ENCODE measurements at regions not wholly inside any gene's neighbourhood (a gene's known extent, or its start where the extent isn't known, plus 50 kb on each side); places are given as distances from the start of the nearest gene placed in this dataset.

DNA sequence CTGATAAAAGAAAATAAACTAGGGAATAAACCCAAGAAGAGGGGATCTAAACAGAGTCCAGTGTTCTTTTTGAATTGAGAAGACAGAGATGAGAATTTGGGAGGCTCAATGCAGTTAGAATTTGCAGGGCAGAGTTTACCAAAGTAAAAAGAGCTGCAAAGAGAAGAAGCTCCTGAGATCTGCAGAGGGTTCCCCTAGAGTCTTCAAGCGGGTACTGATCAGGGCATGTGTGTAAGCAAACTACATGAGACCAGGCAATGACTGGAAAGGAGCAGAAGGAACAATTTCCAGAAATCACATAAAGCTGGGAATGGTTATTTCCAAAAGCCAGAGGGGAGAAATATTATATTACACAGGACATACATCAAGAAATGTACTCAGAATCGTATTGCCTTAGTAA, 58.1 kb upstream of the TES start:
- Histone ChIP-seq H3K9ac (ENCODE audit: low read depth, low read length) (no peak overlapping the region), H2BK120ac (ENCODE audit: low read depth, low read length) (no peak overlapping the region), H2BK20ac (ENCODE audit: low read depth, low read length) (no peak overlapping the region), H3K36me3 (ENCODE audit: control insufficient read depth, insufficient read depth, low read length) (no peaks in the 10 kb centered on the region), H3K18ac (ENCODE audit: low read depth, low read length) (no peak overlapping the region), H2BK15ac (ENCODE audit: low read depth, low read length) (no peak overlapping the region), H3K23ac (ENCODE audit: low read depth, low read length) (no peak overlapping the region), H3K4ac (ENCODE audit: low read depth, low read length) (no peak overlapping the region), H3K9me3 (ENCODE audit: control insufficient read depth, insufficient read depth, low read length) (no peaks in the 10 kb centered on the region), H2AK9ac (replicated peaks; ENCODE audit: low read depth, low read length, poor library complexity) (no peak overlapping the region), H3K56ac (ENCODE audit: extremely low read depth, insufficient read depth, low read length) (no peak overlapping the region), H4K91ac (ENCODE audit: insufficient read depth, low read depth, low read length) (no peak overlapping the region), H3K4me2 (ENCODE audit: low read depth, low read length) (no peak overlapping the region), H3K4me1 (ENCODE audit: control insufficient read depth, insufficient read depth, low read length) (no peaks in the 10 kb centered on the region), H2AFZ (replicated peaks; ENCODE audit: low read length, poor library complexity) (no peak overlapping the region), H3K79me1 (ENCODE audit: low read depth in 1 of 2, low read length in 2 of 2) (no peaks in the 10 kb centered on the region), H4K8ac (ENCODE audit: low read depth in 2 of 2, low read length in 2 of 2) (no peak overlapping the region), H4K20me1 (ENCODE audit: insufficient read depth, low read length) (no peaks in the 10 kb centered on the region), H4K5ac (ENCODE audit: low read depth, low read length) (no peak overlapping the region; the same call in 1 of the 2 replicates), H2BK5ac (ENCODE audit: low read depth, low read length, poor library complexity, severe bottlenecking) (no peak overlapping the region), H3K14ac (replicated peaks; ENCODE audit: low read depth, low read length) (no peak overlapping the region), H3K9me1 (ENCODE audit: insufficient read depth, low read length) (no peaks in the 10 kb centered on the region), H2AK5ac (ENCODE audit: low read depth, low read length) (no peak overlapping the region), H3K27me3 (ENCODE audit: control insufficient read depth, insufficient read depth, low read length) (no peaks in the 10 kb centered on the region), H3K4me3 (ENCODE audit: insufficient read depth, low read depth, low read length) (no peak overlapping the region), H3K27ac (ENCODE audit: insufficient read depth, low read length) (no peak overlapping the region)
- DNase-seq (no peak), ATAC-seq (ENCODE audit: low read depth) (no peak)
- intact Hi-C loops (cut with micrococcal nuclease) = loop anchor here (1.0 kb wide), 1 partner anchor 8 kb away; no protein-coding TSS in a partner anchor
- POLR2A ChIA-PET (ENCODE audit: unreplicated experiment) = no interaction called here
- dilution Hi-C loops (cut with HindIII; ENCODE audit: low sequenced_read_pairs, unreplicated experiment) = no loop called here
- in situ Hi-C loops (cut with MboI; ENCODE audit: low sequenced_read_pairs) = no loop called here
- no TSS peak for BruUV-seq (replicated peaks)
- no CpG with 5 or more reads among the region's 2 CpGs for WGBS, 2 experiments (ENCODE audit: extremely low coverage in 2 of 2, insufficient read length in 1 of 2)
- TF ChIP-seq, protein P1, sequence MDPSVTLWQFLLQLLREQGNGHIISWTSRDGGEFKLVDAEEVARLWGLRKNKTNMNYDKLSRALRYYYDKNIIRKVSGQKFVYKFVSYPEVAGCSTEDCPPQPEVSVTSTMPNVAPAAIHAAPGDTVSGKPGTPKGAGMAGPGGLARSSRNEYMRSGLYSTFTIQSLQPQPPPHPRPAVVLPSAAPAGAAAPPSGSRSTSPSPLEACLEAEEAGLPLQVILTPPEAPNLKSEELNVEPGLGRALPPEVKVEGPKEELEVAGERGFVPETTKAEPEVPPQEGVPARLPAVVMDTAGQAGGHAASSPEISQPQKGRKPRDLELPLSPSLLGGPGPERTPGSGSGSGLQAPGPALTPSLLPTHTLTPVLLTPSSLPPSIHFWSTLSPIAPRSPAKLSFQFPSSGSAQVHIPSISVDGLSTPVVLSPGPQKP (IDR thresholded peaks at IDR 0.05; ENCODE audit: borderline replicate concordance, low read depth, low read length) = no peak
- no peak for TF ChIP-seq RFX5 (IDR thresholded peaks at IDR 0.05; ENCODE audit: low read depth, low read length)
- TF ChIP-seq BHLHE40 (IDR thresholded peaks at IDR 0.05; ENCODE audit: low read depth, low read length) = no peak
- no peak for TF ChIP-seq CEBPB (IDR thresholded peaks at IDR 0.05; ENCODE audit: low read depth, low read length)
- no peak for TF ChIP-seq CHD1 (IDR thresholded peaks at IDR 0.05; ENCODE audit: low read depth, low read length)
- no peak for TF ChIP-seq MAZ (IDR thresholded peaks at IDR 0.05; ENCODE audit: borderline replicate concordance, low read depth, low read length)
- TF ChIP-seq NFE2L2 (IDR thresholded peaks at IDR 0.05; ENCODE audit: low read depth, low read length) = no peak
- TF ChIP-seq MAFK (IDR thresholded peaks at IDR 0.05; ENCODE audit: low read depth, low read length) = no peak
- TF ChIP-seq, protein P2, sequence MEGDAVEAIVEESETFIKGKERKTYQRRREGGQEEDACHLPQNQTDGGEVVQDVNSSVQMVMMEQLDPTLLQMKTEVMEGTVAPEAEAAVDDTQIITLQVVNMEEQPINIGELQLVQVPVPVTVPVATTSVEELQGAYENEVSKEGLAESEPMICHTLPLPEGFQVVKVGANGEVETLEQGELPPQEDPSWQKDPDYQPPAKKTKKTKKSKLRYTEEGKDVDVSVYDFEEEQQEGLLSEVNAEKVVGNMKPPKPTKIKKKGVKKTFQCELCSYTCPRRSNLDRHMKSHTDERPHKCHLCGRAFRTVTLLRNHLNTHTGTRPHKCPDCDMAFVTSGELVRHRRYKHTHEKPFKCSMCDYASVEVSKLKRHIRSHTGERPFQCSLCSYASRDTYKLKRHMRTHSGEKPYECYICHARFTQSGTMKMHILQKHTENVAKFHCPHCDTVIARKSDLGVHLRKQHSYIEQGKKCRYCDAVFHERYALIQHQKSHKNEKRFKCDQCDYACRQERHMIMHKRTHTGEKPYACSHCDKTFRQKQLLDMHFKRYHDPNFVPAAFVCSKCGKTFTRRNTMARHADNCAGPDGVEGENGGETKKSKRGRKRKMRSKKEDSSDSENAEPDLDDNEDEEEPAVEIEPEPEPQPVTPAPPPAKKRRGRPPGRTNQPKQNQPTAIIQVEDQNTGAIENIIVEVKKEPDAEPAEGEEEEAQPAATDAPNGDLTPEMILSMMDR (conservative IDR thresholded peaks at IDR 0.05; ENCODE audit: low read depth, low read length) = no peak
- TF ChIP-seq POLR2A (IDR thresholded peaks at IDR 0.05; ENCODE audit: low read depth, low read length) = no peak
- TF ChIP-seq SMC3 (IDR thresholded peaks at IDR 0.05; ENCODE audit: low read depth, low read length) = no peak
- no peak for TF ChIP-seq RCOR1 (IDR thresholded peaks at IDR 0.05; ENCODE audit: insufficient replicate concordance, low read length)
- no peak for TF ChIP-seq FOS (IDR thresholded peaks at IDR 0.05; ENCODE audit: low read depth, low read length)
- CTCF ChIA-PET = interaction anchor here (1.1 kb wide), 1 partner anchor 10 kb away, joined by 4 read pairs; no protein-coding TSS in a partner anchor
